Natural killer cell (primary cell): ENCODE measurements at regions not wholly inside any gene's neighbourhood (a gene's known extent, or its start where the extent isn't known, plus 50 kb on each side); places are given as distances from the start of the nearest gene placed in this dataset.
"Not testable (repeated sequence)": the region's sequence is repeated elsewhere in the genome, so short reads cannot be mapped to it uniquely, and the experiment has no call there.

ENCODE experiments used
- ATAC-seq, 3 donors: fragments of 150-1000 bp in 2 of 3; fragments of 200-7000 bp in 1 of 3; cut with Tn5 transposase; 1 replicate in 1 of 3; 2 replicates in 2 of 3; pipeline ENCODE4 v1.10.0; 2021; ENCODE audit warnings: mild to moderate bottlenecking in 2 of 3, moderate library complexity in 2 of 3
- DNase-seq, 2 donors: peaks; one replicate each; pipeline versions ENCODE4 v3.0.0 to v3.0.0-alpha.2; 2013 to 2021; ENCODE audit warnings: mixed read lengths in 1 of 2
- H3K27ac ChIP-seq: one replicate; pipeline ENCODE4 v1.5.1; 2013; ENCODE audit warnings: mild to moderate bottlenecking, low read length
- H3K27me3 ChIP-seq: one replicate; pipeline ENCODE4 v1.6.1; 2013; ENCODE audit warnings: low read length; ENCODE audit not compliant: control insufficient read depth, insufficient read depth
- H3K36me3 ChIP-seq: one replicate; pipeline ENCODE4 v1.6.1; 2013; ENCODE audit warnings: low read length; ENCODE audit not compliant: control insufficient read depth, insufficient read depth
- H3K4me1 ChIP-seq: one replicate; pipeline ENCODE4 v1.6.1; 2013; ENCODE audit warnings: low read length; ENCODE audit not compliant: control insufficient read depth, insufficient read depth
- H3K4me3 ChIP-seq: one replicate; pipeline ENCODE4 v1.5.1; 2013; ENCODE audit warnings: low read length
- H3K9me3 ChIP-seq: one replicate; pipeline ENCODE4 v1.6.1; 2013; ENCODE audit warnings: low read length; ENCODE audit not compliant: control insufficient read depth, insufficient read depth
- H3K27ac Mint-ChIP-seq, 2 donors: one replicate each; pipeline ENCODE4 v1.8.0; 2022; ENCODE audit warnings: mild to moderate bottlenecking in 2 of 2, mixed read lengths in 2 of 2, moderate library complexity in 1 of 2
- H3K27me3 Mint-ChIP-seq, 2 donors: one replicate each; pipeline ENCODE4 v1.8.0; 2022; ENCODE audit warnings: low read depth in 2 of 2, mixed read lengths in 2 of 2
- H3K36me3 Mint-ChIP-seq: one replicate; pipeline ENCODE4 v1.8.0; 2022; ENCODE audit warnings: mixed read lengths
- H3K4me1 Mint-ChIP-seq, 2 donors: one replicate each; pipeline ENCODE4 v1.8.0; 2022; ENCODE audit warnings: mixed read lengths in 2 of 2
- H3K4me3 Mint-ChIP-seq: one replicate; pipeline ENCODE4 v1.8.0; 2022; ENCODE audit warnings: mild to moderate bottlenecking, moderate library complexity, mixed read lengths
- H3K9me3 Mint-ChIP-seq, 2 donors: one replicate each; pipeline ENCODE4 v1.8.0; 2022; ENCODE audit warnings: mixed read lengths in 2 of 2
- CTCF ChIP-seq: fragments of 200-600 bp; IDR thresholded peaks from one replicate; pipeline ENCODE4 v1.8.0; 2022; ENCODE audit warnings: antibody characterized with exemption
- WGBS: methylation state at CpG from one replicate; pipeline ENCODE4 v1.1.7; 2013; ENCODE audit warnings: missing lambda C conversion rate; ENCODE audit not compliant: insufficient coverage; 5-methylcytosine and 5-hydroxymethylcytosine counted together
- intact Hi-C: fragments of 100-400 bp; cut with micrococcal nuclease; formaldehyde crosslinking; loops from one replicate; pipeline ENCODE4 v1.14.2; 2022

GRCh38 chr12:93006471-93007208, 77.5 kb upstream of the EEA1 start:
- no peaks in the 10 kb centered on the region for H3K27me3 Mint-ChIP-seq
- Histone ChIP-seq H3K4me3 (no peak overlapping the region), H3K27ac (no peak overlapping the region), H3K27me3 (no peaks in the 10 kb centered on the region), H3K9me3 (no peaks in the 10 kb centered on the region), H3K36me3 (no peaks in the 10 kb centered on the region), H3K4me1 (no peaks in the 10 kb centered on the region)
- H3K9me3 Mint-ChIP-seq, result no peaks in the 10 kb centered on the region
- WGBS, result 90% methylated on average over 3 of the region's 5 CpGs
- no peak for ATAC-seq
- TF ChIP-seq CTCF, result no peak
- H3K4me3 Mint-ChIP-seq, result no peak overlapping the region
- DNase-seq, result no peak
- intact Hi-C loops, result no loop called here
- no peaks in the 10 kb centered on the region for H3K36me3 Mint-ChIP-seq
- H3K4me1 Mint-ChIP-seq, result no peaks in the 10 kb centered on the region
- H3K27ac Mint-ChIP-seq, result no peak overlapping the region

- no peaks in the 10 kb centered on the region for H3K36me3 Mint-ChIP-seq
- Histone ChIP-seq H3K4me1 (no peaks in the 10 kb centered on the region), H3K9me3 (no peaks in the 10 kb centered on the region), H3K36me3 (no peaks in the 10 kb centered on the region), H3K27me3 (no peaks in the 10 kb centered on the region), H3K4me3 (no peak overlapping the region), H3K27ac (no peak overlapping the region)
- TF ChIP-seq CTCF, result no peak
- DNase-seq (no peak), ATAC-seq (no peak)
- no peak overlapping the region for H3K27ac Mint-ChIP-seq
- H3K4me3 Mint-ChIP-seq, result no peak overlapping the region
- no peaks in the 10 kb centered on the region for H3K4me1 Mint-ChIP-seq
- intact Hi-C loops, result no loop called here
- 94% methylated on average over 3 of the region's 4 CpGs for WGBS
- no peaks in the 10 kb centered on the region for H3K27me3 Mint-ChIP-seq
- H3K9me3 Mint-ChIP-seq, result no peaks in the 10 kb centered on the region
Measured at GRCh38 chr12:93007544-93007943, 78.4 kb upstream of the EEA1 start.

GRCh38 chr12:93008044-93008778, 79.1 kb upstream of the EEA1 start:
- no peak overlapping the region for H3K27ac Mint-ChIP-seq
- ATAC-seq (no peak), DNase-seq (no peak)
- no peaks in the 10 kb centered on the region for H3K4me1 Mint-ChIP-seq
- H3K9me3 ChIP-seq, result no peaks in the 10 kb centered on the region
- no peaks in the 10 kb centered on the region for H3K4me1 ChIP-seq
- H3K27ac ChIP-seq, result no peak overlapping the region
- no peaks in the 10 kb centered on the region for H3K36me3 ChIP-seq
- H3K36me3 Mint-ChIP-seq, result no peaks in the 10 kb centered on the region
- H3K27me3 ChIP-seq, result no peaks in the 10 kb centered on the region
- no peak overlapping the region for H3K4me3 Mint-ChIP-seq
- TF ChIP-seq CTCF, result no peak
- H3K4me3 ChIP-seq, result no peak overlapping the region
- 90% methylated on average over 1 of the region's 3 CpGs for WGBS
- intact Hi-C loops, result no loop called here
- no peaks in the 10 kb centered on the region for H3K9me3 Mint-ChIP-seq
- H3K27me3 Mint-ChIP-seq, result no peaks in the 10 kb centered on the region

GRCh38 chr12:93008880-93009279, 79.8 kb upstream of the EEA1 start:
- WGBS, result 92% methylated on average over 7 of the region's 7 CpGs
- not testable (repeated sequence) for H3K9me3 Mint-ChIP-seq, H3K4me3 Mint-ChIP-seq

More at GRCh38 chr12:93008880-93009279, 79.8 kb upstream of the EEA1 start:
- H3K27me3 Mint-ChIP-seq, H3K27ac Mint-ChIP-seq, H3K36me3 Mint-ChIP-seq, H3K27ac ChIP-seq, H3K9me3 ChIP-seq, H3K4me1 Mint-ChIP-seq, H3K4me3 ChIP-seq, H3K4me1 ChIP-seq, DNase-seq, H3K36me3 ChIP-seq, ATAC-seq, intact Hi-C loops, H3K27me3 ChIP-seq: not testable (repeated sequence)
